GM06990 (cell line): ENCODE measurements at regions not wholly inside any gene's neighbourhood (a gene's known extent, or its start where the extent isn't known, plus 50 kb on each side); places are given as distances from the start of the nearest gene placed in this dataset.

Experiments
- DNase-seq: peaks from one replicate; pipeline ENCODE4 v3.0.0-alpha.2; 2011; ENCODE audit not compliant: insufficient read length; ENCODE audit errors: extremely low read depth
- H3K27me3 ChIP-seq: replicated peaks from 2 replicates; pipeline ENCODE4 v1.6.0; 2011; ENCODE audit warnings: low read length; ENCODE audit not compliant: control insufficient read depth, insufficient read depth
- H3K36me3 ChIP-seq: 2 replicates; pipeline ENCODE4 v1.5.1; 2011; ENCODE audit warnings: low read length; ENCODE audit not compliant: control insufficient read depth, insufficient read depth
- H3K4me3 ChIP-seq: replicated peaks from 2 replicates; pipeline ENCODE4 v1.5.1; 2011; ENCODE audit warnings: low read depth, mild to moderate bottlenecking, control low read depth, low read length
- CTCF ChIP-seq: IDR thresholded peaks from 2 replicates; pipeline ENCODE4 v1.5.1; 2011; ENCODE audit warnings: low read length, control low read depth, mild to moderate bottlenecking, inconsistent platforms; ENCODE audit not compliant: insufficient read depth, poor library complexity, severe bottlenecking

GRCh38 chr20:4326195-4327065 lies 77.3 kb upstream of the ADRA1D start:
- Histone ChIP-seq H3K36me3 (no peaks in the 10 kb centered on the region), H3K4me3 (no peak overlapping the region), H3K27me3 (peaks cover 1% of the 10 kb centered on the region)
- no peak for TF ChIP-seq CTCF
- no peak for DNase-seq

- no peaks in the 10 kb centered on the region for H3K36me3 ChIP-seq
- TF ChIP-seq CTCF = no peak
- H3K4me3 ChIP-seq = no peak overlapping the region
- DNase-seq = no peak
- peaks cover 1% of the 10 kb centered on the region for H3K27me3 ChIP-seq
These were observed 76.6 kb upstream of the ADRA1D start for GRCh38 chr20:4325548-4326187.

GRCh38 chr20:4324611-4325243 lies 75.6 kb upstream of the ADRA1D start:
- DNase-seq = no peak
- H3K27me3 ChIP-seq = peaks cover 1% of the 10 kb centered on the region
- no peak overlapping the region for H3K4me3 ChIP-seq
- no peak for TF ChIP-seq CTCF
- no peaks in the 10 kb centered on the region for H3K36me3 ChIP-seq

GRCh38 chr20:4322499-4322898 lies 73.4 kb upstream of the ADRA1D start:
- no peak for DNase-seq
- peaks cover 1% of the 10 kb centered on the region for H3K27me3 ChIP-seq
- TF ChIP-seq CTCF = no peak
- no peak overlapping the region for H3K4me3 ChIP-seq
- no peaks in the 10 kb centered on the region for H3K36me3 ChIP-seq

- DNase-seq = no peak
- no peak for TF ChIP-seq CTCF
- no peak overlapping the region for H3K4me3 ChIP-seq
- H3K27me3 ChIP-seq = peaks cover 1% of the 10 kb centered on the region
- H3K36me3 ChIP-seq = no peaks in the 10 kb centered on the region
These were observed 71.2 kb upstream of the ADRA1D start for GRCh38 chr20:4320291-4320690.
